Stimulated activated CD4-positive, alpha-beta T cell treated with anti-CD3 and anti-CD28 coated beads, Interleukin-4, amount 100 ng/mL, for 48 hours (primary cell): ENCODE measurements at regions not wholly inside any gene's neighbourhood (a gene's known extent, or its start where the extent isn't known, plus 50 kb on each side); places are given as distances from the start of the nearest gene placed in this dataset.

Experiments
- DNase-seq, 2 donors: peaks; one replicate each; pipeline ENCODE4 v3.0.0-alpha.2; 2020; ENCODE audit warnings: low read depth in 2 of 2

DNA sequence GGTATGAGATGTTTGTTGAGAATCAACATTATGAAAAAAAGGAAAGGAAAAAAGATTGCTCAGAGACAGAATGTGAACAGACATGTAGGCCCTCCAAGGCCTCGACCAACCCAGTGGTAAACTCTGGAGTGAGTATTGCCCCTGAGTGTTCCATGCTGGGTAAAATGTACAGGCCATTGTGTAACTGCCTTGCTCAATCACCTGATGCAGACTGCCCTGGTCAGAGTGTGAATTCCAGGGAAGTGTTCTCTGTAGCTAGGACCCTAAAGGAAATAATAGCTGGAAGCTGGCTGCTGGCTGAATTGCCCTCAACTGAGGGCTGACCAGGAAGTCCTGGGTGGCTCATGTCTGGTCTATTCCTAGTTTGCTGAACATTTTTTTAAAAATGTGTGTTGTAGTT, 1081.4 kb upstream of the LRFN5 start:
- no peak for DNase-seq

DNA sequence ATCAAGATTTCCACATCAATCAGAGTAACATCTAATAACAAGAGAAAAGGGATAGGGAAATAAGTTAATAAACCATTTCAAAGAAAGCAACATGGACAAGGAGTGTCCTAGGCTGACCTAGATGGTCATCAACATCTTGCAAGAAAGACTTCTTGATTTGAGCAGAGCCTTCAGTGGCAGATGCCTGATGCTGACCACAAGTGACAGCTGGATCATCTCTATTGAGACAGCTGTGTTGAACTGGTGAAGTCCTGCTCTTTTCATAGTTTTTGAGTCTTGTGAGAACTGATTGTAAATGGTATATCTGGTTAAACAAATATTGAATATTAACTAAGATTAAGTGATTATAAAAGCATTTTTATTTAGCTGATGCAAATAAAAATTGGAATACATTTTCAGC, 1083.6 kb upstream of the LRFN5 start:
- DNase-seq: no peak

DNA sequence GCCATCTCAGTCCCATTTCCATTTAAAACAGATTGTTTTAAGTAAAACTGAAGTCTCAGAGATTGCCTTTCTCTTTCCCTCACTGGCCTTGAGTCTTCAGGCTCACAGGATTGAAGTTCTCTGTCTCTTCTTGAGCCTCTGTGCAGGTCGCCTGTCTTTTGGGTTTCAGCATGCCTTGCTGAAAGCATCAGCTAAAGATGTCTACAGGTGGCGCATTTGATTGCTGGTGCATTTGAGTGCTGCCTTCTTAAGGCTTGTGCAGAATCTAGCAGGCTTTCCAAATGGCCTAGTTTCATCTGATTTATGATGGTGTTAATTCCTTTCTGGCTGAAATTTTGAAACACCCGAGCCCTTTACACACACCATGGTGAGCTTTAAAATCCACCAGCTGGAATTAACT, 1062.2 kb upstream of the FBXO33 start:
- DNase-seq: no peak

DNA sequence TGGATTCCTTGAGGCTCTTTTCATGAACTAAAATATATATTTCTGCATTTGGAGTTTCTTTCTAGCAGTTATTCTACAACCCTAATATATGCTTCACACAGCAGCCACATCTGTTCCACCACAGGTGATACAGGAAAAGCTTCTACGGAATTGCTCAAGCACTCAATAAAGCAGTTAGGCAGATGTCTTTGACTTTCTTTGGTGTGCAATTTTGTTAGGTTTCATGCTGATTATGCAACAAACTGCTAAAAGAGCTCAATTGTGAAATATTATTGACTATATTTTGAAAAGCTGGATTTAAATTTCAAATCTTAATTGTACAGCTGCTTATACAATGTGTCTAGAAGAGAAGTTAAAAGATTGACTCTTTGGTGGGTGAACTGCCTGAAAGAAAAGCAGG, 1055.6 kb upstream of the FBXO33 start:
- DNase-seq: no peak

DNA sequence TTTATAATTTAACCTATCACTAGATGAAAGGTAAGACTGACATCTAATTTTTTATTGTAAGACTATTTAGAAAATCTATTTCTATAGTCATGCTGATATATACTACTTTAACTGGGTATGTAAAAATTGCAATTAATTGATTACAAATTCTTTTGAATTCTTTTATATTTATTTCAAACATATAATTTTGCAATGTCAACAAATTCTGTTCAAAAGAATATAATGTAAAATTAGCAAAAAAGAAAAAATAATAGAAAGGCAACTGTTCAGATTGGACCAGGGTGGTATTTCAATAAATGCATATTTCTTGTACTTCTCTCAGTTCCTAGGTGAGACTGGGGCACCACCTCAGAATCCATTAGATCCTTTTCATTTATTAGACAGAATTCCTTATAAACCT, 1053.5 kb upstream of the FBXO33 start:
- DNase-seq: no peak

DNA sequence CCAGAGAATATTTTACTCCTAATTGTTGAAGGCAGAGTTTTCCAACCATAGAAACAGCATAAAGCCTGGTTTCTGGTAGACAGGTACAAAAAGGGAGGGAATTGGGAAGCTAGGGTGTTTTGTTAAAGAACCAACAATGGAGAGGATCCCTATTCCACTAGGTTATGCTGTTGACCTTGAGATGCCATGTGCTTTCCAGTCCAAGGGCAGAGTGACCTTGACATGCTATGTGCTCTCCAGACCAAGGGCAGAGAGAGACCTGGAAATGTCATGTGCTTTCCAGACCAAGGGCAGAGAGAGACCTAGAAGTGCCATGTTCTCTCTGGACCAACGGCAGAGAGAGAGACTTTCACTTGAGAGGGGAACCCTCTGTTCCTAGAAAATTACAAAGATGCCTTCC, 1043.8 kb upstream of the FBXO33 start:
- DNase-seq: no peak

DNA sequence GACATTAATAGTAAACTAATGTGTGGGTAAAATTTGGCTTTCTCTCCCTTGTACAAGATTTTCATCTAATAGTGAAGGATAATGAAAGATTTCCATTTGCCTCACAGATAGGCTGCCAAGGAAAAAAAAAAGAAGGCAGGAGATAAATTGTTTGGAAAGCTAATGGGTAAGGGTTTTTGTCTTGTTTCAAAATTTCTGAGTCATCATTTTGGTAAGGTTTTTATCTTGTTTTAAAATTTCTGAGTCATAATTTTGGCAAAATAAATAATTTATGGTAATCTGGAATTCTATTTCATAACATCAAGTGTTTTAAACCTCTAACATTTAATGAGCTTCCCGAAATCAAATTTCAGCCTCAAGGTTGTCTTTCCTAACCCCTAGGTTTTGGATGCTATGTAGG, 1035.7 kb upstream of the FBXO33 start:
- DNase-seq: no peak

DNA sequence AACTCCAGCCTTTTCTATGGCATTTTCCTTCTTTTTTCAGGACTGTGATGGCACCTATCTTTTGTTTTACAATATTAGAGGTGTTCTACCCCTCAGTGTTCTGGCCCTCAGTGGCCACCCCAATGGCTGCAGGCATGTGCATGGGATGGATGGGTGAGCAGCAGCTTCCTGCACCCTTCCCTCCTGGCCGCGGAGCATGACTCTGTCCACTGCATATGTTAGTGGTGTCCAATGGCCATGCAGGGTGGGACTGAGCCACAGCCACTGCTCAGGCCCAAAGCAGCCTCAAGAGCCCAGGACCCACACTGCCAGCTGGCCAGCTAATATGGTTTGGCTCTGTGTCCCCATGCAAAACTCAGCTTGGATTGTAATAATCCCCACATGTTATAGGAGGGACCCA, 1032.3 kb upstream of the FBXO33 start:
- DNase-seq: no peak

DNA sequence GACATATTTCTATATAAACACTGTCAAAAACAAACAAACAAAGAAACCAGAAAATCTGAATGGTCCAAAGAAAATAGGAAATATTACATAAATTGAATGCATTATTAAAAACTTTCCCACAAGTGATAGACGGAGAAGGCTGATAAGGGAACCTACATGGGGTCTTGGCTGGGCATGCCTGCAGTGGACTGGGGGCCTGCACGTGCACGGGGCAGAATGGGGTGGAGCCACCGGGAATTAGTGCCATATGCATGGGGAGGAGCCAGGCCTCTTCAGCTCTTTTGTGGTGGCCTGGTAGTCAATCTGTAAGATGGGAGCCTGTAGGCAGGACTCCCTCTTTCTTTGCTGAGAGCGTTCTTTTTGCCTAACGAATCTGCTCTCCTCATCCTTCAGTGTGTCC, 1031.7 kb upstream of the FBXO33 start:
- DNase-seq: no peak

DNA sequence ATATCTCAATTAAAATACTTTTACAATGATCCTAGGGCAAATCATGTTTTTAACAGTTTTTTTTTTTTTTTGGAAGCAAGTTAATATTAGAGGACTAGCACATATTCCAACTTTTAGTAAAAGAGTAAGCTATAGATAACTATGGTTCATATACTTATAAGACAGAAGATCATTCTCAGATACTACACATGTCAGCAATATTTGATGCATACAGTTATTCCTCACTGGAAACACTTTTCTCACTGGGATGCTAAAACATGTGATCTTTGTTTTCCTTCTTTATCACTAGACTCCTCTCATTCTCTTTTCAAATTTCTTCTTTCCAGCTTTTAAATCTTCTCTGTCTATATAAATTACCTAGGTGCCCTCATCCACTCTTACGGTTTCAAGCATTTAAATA, 1020.4 kb upstream of the FBXO33 start:
- DNase-seq: no peak

DNA sequence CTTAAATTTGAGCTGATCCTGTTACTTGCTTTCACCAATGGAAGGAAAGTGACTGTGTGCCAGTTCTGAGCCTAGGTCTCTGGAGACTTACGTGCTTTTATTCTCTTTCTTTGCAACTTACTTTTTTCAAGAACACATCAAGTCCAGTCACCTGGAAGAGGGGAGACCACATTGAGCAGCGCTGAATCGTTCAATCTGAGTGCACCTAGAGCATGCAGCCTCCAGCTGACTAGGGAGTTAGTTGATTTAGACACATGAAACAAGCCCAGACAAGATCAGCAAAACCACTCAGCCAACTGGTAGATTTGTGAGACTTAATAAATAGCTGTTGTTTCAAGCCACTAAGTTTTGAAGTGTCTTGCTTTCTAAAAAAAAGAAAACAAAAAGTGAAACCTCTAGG, 1014.8 kb upstream of the FBXO33 start:
- no peak for DNase-seq

DNA sequence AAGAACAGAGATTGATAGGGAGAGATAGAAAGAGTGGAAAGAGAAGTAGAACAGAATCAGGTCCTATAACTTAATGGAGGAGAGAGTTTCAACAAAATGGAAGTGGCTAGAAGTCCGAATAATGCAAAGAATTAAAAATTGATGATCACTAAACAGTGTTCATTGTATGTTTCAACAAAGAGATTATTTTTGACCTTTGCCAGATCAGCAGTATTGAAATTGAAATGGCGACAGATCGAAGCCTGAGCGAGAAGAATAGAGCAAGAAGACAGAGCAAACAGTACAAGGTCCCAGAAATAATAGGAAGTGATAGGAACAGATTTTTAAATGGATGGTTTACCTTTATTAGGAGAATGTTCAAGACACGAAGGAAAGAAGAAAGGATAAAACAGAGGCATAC, 1012.8 kb upstream of the FBXO33 start:
- no peak for DNase-seq

DNA sequence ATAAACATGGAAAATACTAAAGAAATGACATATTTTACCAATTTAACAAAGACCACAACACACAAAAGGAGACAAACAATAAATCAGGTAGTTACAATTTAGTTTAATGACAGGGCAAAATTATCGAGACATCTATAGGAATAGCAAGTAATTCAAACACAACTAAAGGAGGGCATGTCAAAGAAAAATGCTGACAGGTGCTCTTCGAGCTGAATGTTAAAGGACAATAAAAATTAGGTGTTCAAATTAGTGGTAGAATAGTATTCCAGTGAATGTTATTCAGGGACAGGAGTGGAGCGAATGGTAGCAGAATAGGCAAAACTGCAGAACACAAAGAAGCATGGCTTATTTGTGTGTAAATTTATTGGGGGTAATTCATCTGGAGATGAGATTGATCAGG, 1004.3 kb upstream of the FBXO33 start:
- no peak for DNase-seq

DNA sequence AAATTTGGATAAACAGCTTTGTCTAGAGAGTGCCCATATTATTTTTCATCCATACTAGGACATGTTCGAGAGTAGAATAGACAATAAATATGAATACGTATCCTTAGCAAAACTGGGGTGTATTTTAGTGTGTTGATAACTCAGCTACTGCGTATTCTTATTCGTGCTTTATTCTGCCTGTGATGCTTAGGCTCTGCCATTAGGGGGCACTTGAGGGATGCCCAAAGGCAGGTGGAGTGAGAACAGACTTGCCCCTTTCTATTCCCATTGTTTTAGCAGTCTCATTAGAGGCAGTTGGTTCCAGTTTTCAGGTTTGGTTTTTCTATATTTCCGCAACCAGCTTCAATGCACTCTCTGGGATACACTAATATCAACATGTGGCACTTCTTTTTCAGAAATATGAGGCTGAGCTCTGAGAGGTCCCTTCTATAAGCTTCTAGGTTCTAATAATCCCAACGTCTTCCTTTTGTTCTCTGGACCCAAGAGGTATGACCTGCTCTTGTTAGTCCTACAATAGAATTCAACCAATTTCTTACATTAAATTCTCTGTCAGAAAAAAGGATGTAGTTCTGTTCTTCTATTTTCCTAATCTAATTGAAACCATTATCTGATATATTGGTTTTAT, 985.7 kb upstream of the FBXO33 start:
- no peak for DNase-seq

DNA sequence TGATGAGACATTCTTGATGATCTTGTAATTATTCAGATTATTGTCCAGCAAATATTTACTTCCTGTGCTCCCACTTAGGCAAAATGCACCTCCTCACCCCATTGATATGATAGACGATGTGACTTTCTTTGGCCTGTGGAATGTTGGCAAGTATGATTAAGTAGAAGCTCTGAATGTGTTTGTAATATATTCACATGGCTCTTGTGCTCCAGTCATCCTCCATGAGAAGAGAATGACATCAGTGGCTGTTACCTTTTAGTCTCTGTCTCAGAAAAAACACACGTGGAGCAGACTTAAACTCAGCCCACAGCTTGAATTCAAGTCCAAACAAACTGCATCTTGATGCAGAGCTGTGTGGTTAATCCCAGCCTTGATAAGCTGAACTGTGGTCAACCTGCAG, 984.3 kb upstream of the FBXO33 start:
- no peak for DNase-seq

DNA sequence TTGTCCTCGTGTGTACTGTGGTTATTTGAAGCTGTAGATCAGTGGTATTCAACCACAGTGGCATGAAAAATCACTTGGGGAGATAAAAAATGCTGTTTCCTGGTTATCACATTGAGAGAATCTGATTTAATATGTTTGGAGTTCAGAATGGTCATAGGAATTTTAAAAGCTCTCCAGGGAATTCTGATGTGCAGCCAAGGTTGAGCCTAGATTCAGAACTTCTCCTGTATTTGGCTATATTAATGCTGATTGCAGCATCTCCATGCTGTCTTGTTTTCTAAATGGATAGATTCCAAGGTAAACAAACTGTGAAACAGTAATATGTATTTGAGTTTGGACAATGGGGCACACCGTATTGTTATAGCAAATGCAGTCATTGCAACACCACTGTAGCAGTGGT, 982.2 kb upstream of the FBXO33 start:
- no peak for DNase-seq

DNA sequence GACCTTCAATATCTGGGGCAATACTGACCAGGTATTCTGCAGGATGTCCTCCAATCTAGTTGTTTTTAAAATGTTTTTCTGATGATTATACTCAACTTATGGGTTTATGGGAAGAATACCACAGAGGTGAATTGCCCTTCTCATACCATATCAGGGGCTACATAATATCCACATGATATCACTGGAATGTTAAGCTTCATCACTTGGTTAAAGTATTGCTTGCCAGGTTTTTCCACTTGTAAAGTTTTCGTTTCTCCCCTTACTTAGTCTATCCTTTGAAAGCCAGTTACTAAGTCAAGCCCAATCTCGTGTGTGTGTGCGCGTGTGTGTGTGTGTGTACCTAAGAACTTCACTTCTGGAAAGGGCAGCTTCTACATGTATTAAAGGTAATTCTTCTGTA, 980.9 kb upstream of the FBXO33 start:
- DNase-seq: no peak

DNA sequence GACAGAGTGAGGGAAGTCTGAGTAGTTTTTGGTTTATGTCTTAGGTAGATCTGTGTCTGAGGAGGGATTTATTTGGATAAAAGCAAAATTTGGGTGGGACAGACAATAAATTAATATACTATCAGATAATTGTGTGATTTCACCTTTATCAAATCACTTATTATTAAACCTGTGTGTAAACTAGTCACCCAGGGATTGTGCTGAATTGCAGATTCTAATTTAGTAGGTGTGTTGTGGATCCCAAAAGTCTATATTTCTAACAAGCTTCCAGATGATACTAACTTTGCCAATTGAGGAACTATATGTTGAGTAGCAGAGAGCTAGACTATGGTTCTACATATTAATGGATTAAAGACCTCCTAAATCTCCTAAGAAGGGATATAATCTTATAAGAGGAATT, 978.5 kb upstream of the FBXO33 start:
- DNase-seq: no peak

DNA sequence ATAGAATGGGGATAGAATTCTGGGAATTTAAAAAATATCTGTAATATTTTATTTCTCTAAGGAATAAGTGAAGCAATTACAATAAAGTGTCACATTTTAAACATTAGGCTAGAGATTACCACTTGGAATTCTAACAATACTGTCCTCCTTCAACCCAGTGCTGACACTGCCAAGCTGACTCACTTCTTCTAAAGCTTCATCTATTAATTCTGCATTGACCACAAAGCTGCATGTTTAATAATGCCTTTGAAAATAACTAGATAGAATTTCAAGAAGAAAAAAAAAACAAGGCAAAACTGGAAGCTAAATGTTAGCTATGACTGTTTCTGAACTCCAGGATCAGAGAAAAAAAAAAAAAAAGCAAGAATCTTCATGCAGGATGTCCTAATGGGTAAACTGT, 970.7 kb upstream of the FBXO33 start:
- no peak for DNase-seq

DNA sequence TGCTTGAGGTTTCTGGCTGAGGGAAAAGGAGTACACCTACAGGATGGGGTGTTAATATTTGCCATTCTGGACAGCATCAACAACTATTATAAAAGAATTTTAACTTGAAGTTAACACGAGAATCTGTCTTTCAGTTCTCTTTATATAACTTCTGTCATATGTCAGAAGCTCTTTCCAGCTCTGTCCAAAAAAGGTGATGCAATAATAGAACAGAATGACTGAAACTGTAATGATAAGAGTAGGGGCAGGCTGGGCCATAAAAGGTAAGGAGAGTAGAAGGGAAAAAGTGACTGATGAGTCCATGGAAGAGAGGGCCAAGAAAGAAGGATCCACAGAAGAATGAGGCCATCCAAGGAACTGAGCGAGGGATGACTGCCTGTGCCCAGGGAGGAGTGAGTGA, 966.7 kb upstream of the FBXO33 start:
- DNase-seq: no peak

DNA sequence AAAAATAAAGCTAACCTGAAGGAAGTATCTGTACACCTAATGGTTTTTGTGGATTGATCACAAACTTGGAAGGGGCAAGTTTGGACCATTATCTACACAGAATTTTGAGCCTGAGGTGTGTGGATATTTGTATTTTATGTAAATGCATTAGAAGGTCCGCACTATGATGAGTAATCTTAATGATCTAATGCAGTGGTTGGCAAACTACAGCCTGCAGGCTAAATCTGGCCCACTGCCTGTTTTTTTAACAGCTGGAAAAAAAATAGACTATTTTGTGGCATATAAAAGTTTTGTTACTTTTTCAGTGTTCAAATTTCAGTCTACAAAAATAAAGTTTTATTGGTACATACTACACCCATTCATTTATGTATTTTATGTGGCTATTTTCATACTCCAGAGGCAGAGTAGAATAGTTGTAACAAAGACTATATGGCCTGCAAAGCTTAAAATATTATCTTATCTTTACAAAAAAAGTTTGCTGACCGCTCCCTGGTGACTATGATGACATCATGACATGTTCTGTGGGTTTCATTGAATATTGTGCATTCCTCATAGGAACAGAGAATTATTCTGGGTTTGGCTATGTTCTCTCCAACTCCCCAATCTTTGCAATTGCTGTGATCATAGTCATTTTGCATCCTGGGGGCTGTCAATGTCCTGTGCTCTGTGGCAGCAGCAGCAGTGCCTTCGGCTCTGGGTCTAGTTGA, 962.6 kb upstream of the FBXO33 start:
- DNase-seq: no peak

DNA sequence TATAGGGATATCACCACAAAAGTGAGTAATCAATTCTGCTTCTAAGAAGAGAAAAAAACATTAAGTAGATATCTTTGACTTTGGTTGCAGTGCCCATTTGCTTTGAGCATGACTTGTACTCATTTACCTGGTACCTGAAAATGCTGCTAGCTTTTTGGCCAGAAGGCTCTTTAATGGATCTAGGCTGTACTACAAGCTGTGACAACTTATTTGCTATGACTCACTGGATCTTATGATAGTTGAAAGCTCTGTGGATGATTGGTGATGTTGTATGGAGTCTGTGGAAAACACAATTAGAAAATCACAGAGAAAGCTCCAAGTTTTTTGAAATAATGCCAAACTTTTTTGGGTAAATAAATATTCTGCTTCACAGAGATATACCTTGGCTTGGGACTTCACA, 960.9 kb upstream of the FBXO33 start:
- no peak for DNase-seq

DNA sequence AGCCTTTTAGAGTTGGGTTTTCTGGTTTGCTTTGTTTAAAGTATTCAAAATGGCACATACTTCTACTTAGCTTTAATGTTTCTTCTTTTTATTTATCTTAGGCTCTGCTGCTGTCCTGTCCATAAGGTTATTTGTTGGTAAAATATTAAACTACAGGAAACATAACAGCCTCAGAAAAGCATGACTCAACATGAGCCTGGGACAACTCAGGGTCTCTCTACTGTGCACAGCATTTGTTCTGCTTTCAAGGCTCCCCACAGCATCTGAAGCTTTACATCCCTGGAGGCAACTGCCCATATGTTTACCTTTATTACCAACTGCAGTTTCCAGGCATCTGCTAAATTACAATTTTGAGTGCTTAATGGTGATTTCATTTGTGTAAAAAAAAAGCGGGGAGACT, 954.2 kb upstream of the FBXO33 start:
- DNase-seq: no peak

DNA sequence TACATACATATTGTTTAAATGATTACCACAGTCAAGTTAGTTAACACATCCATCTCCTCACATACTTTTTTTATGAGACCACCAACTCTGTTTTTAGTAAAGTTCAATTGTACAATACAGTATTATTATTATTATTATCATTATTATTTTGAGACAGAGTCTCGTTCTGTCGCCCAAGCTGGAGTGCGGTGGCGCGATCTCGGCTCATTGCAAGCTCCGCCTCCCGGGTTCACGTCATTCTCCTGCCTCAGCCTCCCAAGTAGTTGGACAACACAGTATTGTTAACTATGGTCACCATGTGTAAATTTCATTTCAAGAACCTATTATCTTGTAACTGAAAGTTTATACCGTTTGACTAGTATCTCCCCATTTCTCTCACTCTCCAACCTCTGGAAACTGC, 942.0 kb upstream of the FBXO33 start:
- no peak for DNase-seq
